CD4-positive, alpha-beta T cell treated with Interleukin-4 for 4 hours (primary cell): ENCODE measurements at regions not wholly inside any gene's neighbourhood (a gene's known extent, or its start where the extent isn't known, plus 50 kb on each side); places are given as distances from the start of the nearest gene placed in this dataset.
"Not testable (repeated sequence)": the region's sequence is repeated elsewhere in the genome, so short reads cannot be mapped to it uniquely, and the experiment has no call there.

ENCODE experiments used
- DNase-seq: peaks from one replicate; pipeline ENCODE4 v3.0.0-alpha.2; 2020

DNA sequence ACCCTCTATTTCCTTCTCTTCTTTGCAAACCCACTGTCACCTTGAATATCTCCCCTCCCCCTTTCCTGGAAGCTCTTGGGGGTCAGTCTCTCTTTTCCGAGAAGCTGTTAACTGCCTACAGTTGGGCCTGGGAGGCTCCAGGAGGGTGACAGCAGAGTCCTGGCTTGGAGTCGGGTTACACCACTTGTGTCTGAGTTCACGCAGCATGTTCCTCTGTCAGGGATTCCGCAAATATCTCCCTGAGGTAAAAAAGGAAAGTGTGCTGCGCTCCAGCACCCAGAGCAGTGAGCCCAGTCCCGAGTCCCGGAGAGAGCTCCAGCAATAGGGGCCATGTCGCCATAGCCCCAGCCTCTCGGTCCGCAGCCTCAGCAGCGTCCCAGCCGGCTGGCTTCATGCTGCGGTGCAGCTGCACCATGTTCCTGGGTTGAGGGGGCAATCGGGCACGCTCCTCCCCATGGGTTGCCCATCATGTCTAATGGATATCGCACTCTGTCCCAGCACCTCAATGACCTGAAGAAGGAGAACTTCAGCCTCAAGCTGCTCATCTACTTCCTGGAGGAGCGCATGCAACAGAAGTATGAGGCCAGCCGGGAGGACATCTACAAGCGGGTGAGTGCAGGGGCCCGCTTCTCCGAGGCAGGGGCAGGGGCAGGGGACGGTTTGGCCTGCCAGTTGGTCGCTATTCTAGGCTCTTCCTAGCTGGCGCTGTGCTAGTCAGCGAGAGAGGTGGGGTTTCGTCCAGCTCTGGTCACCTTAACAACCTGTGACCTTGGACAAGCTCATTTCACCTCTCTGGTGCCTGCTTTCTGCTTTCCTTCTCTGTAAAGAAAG, 101.3 kb upstream of the SEC22B start:
- DNase-seq, result not testable (repeated sequence)

DNA sequence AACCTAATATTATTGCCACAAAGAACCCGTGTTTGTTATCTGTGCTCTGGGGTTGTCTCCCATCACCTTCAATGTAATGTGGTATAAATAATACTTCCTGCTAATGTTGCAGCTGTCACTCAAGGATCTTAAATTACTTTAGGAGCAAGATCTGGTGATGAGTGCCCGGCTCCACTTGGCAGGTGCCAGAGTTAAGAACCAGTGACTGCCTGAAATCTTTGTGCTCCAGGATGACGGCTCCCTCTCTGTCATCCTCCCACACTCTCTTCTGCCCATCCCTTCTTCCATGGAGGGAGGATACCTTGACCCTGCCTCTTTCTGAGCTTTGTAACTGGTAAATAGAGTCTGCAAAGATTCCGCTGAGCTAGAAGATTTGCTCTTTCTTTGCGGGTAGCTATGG, 100.4 kb upstream of the SEC22B start:
- not testable (repeated sequence) for DNase-seq

DNA sequence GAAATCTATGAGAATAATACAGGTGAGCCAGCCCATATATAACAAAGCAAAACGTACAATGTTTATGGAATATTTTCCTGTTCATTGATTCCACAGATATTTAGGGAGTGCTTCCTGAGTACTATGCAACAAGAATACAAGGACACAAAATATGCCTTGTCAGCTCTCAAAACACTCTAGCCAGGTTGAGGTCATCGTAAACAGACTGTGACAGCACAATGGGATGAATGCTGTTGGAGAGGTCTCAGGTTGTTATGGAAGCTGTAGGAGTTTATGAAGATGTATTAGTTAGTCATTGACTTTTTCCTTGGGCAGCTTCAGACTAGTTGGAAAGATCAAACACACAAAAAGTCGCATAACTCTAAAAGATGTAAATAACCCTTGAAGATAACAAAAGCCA, 98.1 kb upstream of the SEC22B start:
- DNase-seq, result not testable (repeated sequence)

DNA sequence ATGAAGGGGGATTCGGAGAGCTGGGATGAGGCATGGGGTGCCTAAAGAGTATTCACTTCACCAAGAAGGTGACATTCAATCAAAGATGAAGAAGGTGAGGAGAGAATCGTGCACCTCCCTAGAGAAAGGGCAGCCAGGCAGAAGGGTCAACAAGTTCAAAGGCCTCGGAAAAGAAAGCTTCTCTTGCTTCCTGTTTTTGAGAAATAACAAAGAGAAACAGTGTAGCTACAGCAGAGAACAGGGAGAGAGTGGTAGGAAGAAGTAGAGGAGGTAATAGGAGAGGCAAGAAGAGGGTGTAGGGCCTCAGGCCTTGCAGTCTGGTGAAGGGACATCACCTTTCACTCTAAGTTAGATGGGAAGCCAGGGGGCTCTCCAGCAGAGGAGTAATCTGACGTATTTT, 97.0 kb upstream of the SEC22B start:
- not testable (repeated sequence) for DNase-seq

GRCh38 chr1:120272242-120272641, 95.9 kb upstream of the SEC22B start:
- DNase-seq, result not testable (repeated sequence)

DNA sequence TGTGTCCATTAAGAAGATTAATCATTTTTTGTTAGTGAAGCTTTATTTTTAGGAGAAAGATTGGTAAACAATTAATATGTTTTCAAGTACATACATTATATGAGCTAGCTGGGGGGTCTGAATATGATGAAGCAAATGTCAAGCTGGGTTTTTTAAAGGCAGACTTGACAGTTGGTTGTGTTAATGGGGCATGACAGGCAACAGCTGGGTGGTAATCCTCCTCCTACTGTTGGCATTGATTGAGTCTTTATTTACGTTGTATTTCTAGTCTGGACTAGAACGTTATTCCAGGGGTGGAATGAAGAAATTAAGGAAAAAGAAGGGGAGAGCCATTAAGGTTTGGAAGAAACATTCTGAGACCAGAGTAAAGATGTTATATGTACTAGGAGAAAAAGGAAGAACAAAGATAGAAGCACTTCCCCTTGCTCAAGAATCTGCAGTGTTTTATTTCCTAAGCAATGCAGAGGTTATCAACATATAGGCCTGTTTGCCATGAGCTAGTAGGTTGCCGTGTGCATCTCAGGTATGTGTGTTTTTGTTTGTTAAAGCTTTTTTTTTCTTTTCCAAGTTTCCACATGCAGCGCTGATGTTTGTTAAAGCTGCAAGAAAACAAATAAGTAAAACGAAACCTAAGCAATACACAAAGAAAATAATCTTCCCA, 95.4 kb upstream of the SEC22B start:
- not testable (repeated sequence) for DNase-seq

GRCh38 chr1:120267894-120268551, 91.7 kb upstream of the SEC22B start:
- DNase-seq, result not testable (repeated sequence)

DNA sequence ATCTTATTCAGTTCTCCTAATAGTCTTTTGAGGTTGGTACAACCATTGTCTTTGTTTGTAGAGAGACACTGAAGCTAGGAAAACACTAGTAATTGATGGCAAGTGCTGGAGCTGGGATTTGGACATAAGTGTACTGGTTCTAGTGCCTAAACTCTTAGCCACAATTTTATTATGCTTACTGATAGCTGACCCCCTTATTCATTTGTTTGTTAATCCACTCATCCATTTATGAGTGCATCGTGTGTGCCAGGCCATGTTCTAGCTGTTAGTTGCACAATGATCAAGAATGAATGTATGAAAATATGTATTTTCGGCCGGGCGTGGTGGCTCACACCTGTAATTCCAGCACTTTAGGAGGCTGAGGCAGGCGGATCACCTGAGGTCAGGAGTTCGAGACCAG, 88.2 kb upstream of the SEC22B start:
- not testable (repeated sequence) for DNase-seq

DNA sequence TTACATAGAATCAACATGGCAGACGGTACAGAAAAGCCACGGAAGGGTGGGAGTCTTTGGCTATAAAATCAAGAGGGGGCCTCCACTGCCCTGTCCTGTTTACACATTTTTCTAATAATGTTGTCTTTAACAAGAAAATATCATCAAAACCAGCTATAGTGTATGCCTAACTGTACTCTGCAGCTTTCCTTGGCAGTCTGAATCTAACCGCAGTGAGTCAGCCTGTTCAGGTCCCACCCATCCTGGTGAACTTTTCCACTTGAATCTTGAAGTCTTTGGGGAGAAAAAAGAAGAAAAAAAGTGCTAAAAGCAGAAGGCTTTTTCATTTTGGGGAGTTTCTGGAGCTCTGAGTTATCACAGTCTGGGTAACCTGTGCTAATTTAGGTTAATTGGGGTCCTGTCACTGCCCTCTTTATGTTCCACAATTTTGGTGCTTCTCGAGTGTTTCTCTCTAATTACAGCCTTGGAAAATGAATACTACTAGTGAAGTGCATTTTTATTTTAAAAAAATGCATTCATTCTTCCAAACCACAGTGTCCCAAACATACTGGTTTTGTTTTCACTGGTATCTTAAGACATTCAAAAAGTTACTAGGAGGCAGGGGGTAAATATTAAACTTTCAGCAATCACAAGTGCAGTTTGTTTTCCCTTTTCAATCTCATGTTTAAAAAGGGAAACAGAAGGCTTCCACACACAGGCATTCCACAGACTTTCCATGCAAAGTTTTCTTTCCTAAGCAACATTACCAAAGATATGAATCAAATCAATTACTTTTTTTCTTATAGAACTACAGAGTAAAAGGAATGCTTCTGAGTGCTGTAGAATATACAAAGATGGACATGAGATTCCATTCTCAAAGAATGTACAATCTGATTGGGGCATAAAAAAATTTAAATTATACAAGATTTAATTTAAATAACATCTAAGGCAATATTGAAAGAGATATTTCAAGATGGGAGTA, 86.8 kb upstream of the SEC22B start:
- DNase-seq, result not testable (repeated sequence)

DNA sequence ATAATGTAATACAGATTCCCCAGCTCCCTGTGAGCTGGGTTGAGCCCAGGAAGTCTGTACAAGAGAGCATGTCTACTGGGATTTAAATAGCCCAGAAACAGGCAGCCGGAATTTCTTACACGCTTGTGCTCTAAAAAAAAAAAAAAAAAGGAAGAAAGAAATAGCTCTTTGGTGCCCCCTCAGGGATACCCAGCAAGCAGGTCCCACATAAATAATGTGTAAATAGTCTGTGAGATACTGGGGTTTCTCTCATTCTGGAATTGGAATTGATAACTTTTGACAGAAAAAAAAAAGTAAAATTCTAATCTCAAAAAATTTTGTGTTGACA, 81.4 kb upstream of the SEC22B start:
- not testable (repeated sequence) for DNase-seq

DNA sequence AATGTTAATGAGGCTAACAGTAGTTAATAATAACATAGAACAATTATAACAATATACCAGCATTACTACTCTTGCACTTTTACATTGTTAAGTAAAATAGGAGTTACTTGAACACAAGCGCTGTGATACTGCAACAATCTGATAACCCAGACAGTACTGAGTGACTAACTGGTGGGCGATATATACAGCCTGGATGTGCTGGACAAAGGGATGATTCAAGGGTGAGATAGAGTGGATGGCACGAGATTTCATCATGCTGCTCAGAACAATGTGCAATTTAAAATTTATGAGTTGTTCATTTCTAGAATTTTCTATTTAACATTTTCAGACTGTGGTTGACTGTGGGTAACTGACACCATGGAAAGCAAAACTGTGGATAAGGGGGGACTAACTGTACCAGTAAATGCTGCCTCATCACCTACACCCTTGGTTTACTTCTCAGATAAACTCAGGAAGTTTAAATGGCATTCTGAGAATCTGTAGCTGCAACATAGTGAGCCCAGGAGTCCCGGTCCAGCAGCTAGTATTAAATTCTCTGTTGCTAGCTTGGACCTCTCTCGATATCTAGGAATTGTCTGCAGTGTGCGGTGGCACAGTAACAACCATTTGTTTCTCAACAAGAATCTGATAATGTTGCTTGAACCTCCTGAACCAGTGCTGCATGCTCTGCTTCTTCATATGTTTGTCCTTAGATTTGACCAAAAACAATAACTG, 80.9 kb upstream of the SEC22B start:
- DNase-seq, result not testable (repeated sequence)

- not testable (repeated sequence) for DNase-seq
These were observed 74.4 kb upstream of the SEC22B start for GRCh38 chr1:120250756-120251155.

DNA sequence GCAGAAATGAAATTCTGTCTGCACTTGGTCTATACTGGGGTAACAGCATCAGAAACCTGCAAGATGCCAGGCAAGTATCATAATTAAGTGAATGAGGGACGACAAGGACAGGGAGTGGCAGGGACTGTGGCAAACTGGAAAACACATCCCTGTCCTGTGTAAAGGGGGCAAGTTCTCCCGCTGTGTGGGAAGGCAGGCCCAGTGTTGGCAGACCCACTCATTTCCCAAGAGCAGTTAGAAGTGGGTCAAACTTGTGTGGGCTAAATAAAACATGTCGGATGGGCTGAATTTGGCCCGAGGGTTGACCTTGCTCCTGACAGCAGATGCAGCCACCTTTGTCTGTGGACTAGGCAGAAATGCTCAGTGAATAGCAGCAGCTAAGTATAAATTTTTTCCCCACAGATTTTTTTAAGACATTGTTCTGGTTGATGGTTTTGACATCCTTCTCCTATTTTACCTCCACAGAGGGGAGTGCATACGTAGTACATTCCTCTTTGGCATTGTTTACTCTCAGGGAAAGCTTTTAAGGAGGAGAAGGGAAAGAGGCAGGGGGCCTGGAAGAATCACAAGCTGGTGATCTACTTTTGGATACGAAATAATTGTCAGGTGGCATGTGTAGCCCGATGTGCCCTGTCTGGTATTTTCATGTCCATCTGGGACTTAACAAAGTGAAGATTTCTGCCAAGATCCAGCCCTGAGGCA, 72.6 kb upstream of the SEC22B start:
- DNase-seq, result not testable (repeated sequence)

- not testable (repeated sequence) for DNase-seq
These were observed 71.9 kb upstream of the SEC22B start for GRCh38 chr1:120248203-120248602.

DNA sequence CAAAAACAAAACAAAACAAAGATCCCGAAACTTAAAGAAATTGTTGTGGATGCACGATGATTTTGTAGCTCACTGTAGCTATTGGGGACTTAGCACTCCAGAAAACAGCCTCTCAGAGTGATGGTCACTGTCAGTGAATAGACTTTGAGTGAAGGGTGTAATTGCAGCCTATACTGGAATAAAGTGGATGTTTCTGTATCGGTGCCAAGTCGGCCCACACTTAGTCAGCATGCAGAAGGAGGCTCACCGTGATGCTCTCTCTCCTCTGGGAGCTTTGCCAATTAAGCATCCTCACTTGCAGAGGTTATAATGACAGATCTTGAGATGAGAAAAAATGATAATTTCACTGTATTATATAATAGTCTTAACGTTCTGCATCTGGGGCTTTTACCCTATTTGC, 67.5 kb upstream of the SEC22B start:
- DNase-seq, result not testable (repeated sequence)

GRCh38 chr1:120242582-120242981, 66.3 kb upstream of the SEC22B start:
- DNase-seq, result not testable (repeated sequence)

- DNase-seq, result not testable (repeated sequence)
These were observed 65.5 kb upstream of the SEC22B start for GRCh38 chr1:120241868-120242267.

DNA sequence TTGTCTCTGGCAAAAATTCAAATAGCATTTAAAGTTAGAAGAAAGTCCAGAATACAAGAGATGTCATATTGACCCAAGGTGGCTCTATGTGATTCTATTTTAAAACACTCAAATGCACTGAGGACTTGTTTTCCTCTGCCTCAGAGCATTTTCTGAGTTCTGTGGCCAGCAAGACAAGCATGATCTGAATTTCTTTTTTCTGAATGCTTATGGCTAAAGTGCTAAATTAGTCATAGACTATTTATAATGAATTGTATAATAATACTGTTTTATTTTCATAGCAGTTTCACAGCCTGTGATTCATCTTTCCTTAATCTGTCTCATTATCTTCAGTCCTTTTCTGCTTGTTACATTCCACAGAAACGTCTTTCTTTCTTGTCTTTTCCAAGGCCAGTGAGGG, 63.9 kb upstream of the SEC22B start:
- DNase-seq, result not testable (repeated sequence)

DNA sequence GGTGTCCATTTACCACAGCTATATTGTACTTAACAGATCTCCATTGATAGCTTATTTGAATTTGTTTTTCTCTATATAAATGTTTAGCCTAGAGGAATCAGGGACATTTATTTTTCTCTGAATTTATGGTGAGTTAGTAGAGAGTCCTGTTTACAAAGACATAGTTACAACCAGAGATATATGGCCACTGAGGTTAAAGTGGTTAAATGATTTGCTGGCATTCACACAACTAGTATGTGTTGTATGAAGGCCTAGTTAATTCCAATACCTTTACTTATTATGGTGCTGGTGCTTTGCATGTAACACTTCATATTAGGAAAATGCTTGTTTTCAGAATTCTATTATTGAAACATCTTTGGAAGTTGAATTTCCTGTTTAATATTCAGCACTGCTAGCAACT, 63.0 kb upstream of the SEC22B start:
- not testable (repeated sequence) for DNase-seq

DNA sequence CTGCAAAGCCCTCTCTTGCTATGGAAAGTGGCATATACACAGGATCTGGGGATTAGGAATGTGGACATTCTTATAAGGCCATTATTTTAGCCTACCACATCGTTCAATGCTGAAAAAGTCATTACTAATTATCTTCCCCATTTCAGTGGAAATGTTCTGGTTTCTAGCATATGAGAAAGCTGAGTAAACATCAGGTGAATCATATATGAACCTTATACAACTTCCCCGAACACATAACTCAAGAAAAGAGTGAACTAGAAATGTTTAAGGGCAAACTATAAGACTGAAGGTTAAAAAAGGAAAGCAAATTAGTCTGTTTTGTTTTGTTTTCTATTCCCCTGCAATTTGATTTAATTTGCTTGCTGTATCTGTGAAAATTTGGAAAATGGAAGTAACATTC, 62.5 kb upstream of the SEC22B start:
- DNase-seq, result not testable (repeated sequence)

GRCh38 chr1:120233661-120234018, 57.3 kb upstream of the SEC22B start:
- not testable (repeated sequence) for DNase-seq
